ENCODE measurements at regions not wholly inside any gene's neighbourhood (a gene's known extent, or its start where the extent isn't known, plus 50 kb on each side); places are given as distances from the start of the nearest gene placed in this dataset.

DNA sequence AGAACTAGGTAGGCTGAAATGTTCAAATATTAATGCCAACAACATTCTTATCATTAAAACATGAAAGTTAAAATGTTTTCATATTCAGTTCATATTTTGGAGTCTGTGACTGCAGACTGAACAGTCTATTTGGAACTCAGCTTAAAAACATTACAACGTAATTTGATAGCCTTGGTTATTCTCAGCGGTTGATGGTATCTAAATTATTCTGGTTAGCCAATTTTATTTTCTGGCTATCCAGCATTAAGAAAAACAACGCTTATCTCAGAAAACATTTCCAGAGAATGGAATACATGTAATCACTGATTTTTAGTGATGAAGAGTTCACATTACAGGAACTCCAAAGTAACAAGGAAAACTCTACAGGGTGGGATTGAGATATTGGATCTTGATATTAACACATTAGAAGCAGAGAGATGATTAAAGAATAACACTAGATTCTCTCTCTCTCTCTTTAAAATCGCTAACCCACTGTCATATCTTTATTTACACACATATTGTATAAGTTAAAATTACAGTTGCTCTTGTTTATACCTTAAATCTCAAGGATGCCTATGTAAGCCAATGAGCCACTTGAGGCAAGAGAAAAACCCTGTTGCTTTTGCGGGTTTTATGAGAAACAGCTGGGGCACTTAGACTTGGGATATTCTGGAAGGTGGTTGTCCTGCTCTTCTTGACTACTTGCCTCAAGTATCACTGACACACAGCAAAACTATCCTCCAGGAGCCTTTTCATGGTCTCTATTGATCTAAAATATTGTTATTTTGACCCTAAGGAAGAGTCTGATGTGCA lies 84.9 kb downstream of the ICOS start:
- TF ChIP-seq, protein P1, sequence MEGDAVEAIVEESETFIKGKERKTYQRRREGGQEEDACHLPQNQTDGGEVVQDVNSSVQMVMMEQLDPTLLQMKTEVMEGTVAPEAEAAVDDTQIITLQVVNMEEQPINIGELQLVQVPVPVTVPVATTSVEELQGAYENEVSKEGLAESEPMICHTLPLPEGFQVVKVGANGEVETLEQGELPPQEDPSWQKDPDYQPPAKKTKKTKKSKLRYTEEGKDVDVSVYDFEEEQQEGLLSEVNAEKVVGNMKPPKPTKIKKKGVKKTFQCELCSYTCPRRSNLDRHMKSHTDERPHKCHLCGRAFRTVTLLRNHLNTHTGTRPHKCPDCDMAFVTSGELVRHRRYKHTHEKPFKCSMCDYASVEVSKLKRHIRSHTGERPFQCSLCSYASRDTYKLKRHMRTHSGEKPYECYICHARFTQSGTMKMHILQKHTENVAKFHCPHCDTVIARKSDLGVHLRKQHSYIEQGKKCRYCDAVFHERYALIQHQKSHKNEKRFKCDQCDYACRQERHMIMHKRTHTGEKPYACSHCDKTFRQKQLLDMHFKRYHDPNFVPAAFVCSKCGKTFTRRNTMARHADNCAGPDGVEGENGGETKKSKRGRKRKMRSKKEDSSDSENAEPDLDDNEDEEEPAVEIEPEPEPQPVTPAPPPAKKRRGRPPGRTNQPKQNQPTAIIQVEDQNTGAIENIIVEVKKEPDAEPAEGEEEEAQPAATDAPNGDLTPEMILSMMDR (IDR thresholded peaks at IDR 0.05; ENCODE audit: unreplicated experiment), result no peak
- no peak overlapping the region for H3K4me3 Mint-ChIP-seq (ENCODE audit: low read depth, unreplicated experiment)
- H3K4me1 Mint-ChIP-seq (ENCODE audit: low read depth, unreplicated experiment), result peaks cover 7% of the 10 kb centered on the region
- no TSS peak for BruUV-seq (replicated peaks)
- H3K27me3 Mint-ChIP-seq (ENCODE audit: unreplicated experiment), result peaks cover 43% of the 10 kb centered on the region
- H3K36me3 Mint-ChIP-seq (ENCODE audit: insufficient read depth, unreplicated experiment), result no peaks in the 10 kb centered on the region
- no peak for DNase-seq
- CTCF ChIA-PET, result no interaction called here
- H3K9me3 Mint-ChIP-seq (ENCODE audit: low read depth, unreplicated experiment), result peaks cover 2% of the 10 kb centered on the region
- intact Hi-C loops (cut with micrococcal nuclease; ENCODE audit: unreplicated experiment), result loop anchor here (10.0 kb wide), 2 partner anchors 123 to 233 kb away; no protein-coding TSS in a partner anchor
- no peak overlapping the region for H3K27ac Mint-ChIP-seq (ENCODE audit: unreplicated experiment)

DNA sequence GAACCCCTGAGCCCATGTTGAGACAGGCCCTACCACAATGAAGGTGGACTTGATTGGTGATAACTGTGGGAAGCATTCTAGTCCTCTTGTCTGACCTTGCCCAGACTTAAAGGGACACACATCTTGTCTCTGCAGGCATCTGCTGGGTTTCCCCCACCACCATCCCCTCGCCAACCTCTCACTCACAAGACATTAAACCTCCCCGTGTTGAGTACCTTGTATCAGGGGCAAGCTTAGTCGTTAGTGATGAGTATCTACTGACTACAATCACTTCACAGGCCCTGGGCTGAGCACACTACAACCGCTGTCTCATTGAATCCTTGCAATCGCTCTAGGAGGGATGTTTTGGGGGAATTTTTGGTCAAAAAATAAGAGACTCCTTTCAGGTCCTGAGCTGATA lies 86.0 kb downstream of the ICOS start:
- no peak for DNase-seq
- Mint-ChIP-seq H3K4me3 (ENCODE audit: low read depth, unreplicated experiment) (no peak overlapping the region), H3K36me3 (ENCODE audit: insufficient read depth, unreplicated experiment) (no peaks in the 10 kb centered on the region), H3K4me1 (ENCODE audit: low read depth, unreplicated experiment) (peaks cover 7% of the 10 kb centered on the region), H3K9me3 (ENCODE audit: low read depth, unreplicated experiment) (peaks cover 2% of the 10 kb centered on the region), H3K27me3 (ENCODE audit: unreplicated experiment) (peaks cover 34% of the 10 kb centered on the region), H3K27ac (ENCODE audit: unreplicated experiment) (no peak overlapping the region)
- CTCF ChIA-PET, result no interaction called here
- TF ChIP-seq, protein P1 (IDR thresholded peaks at IDR 0.05; ENCODE audit: unreplicated experiment), result no peak
- intact Hi-C loops (cut with micrococcal nuclease; ENCODE audit: unreplicated experiment), result loop anchor here (10.0 kb wide), 2 partner anchors 122 to 232 kb away; no protein-coding TSS in a partner anchor
- BruUV-seq (replicated peaks), result no TSS peak

DNA sequence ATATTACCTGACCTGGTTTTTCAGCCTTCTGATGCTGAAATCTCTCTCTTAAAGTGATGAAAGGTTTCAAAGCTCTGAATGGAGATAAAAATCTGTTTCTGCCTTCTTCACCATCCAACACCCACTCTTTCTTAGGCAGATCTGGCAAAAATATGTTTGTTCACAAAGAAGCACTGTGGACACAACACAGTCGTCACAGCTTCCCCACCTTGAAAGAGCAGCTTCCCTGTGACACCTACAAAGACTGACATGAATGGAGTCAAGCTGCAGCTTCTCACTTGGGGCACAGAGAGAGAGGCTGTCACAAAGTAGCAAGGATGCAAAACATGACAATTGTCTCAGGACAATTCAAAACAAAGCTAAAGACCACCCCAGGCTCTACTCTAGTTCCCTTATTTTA lies 86.5 kb downstream of the ICOS start:
- no peak overlapping the region for H3K4me3 Mint-ChIP-seq (ENCODE audit: low read depth, unreplicated experiment)
- DNase-seq, result no peak
- H3K27me3 Mint-ChIP-seq (ENCODE audit: unreplicated experiment), result peaks cover 29% of the 10 kb centered on the region
- CTCF ChIA-PET, result no interaction called here
- intact Hi-C loops (cut with micrococcal nuclease; ENCODE audit: unreplicated experiment), result loop anchor here (10.0 kb wide), 2 partner anchors 122 to 232 kb away; no protein-coding TSS in a partner anchor
- TF ChIP-seq, protein P1 (IDR thresholded peaks at IDR 0.05; ENCODE audit: unreplicated experiment), result no peak
- H3K36me3 Mint-ChIP-seq (ENCODE audit: insufficient read depth, unreplicated experiment), result no peaks in the 10 kb centered on the region
- BruUV-seq (replicated peaks), result no TSS peak
- H3K9me3 Mint-ChIP-seq (ENCODE audit: low read depth, unreplicated experiment), result no peaks in the 10 kb centered on the region
- peaks cover 7% of the 10 kb centered on the region for H3K4me1 Mint-ChIP-seq (ENCODE audit: low read depth, unreplicated experiment)
- no peak overlapping the region for H3K27ac Mint-ChIP-seq (ENCODE audit: unreplicated experiment)

DNA sequence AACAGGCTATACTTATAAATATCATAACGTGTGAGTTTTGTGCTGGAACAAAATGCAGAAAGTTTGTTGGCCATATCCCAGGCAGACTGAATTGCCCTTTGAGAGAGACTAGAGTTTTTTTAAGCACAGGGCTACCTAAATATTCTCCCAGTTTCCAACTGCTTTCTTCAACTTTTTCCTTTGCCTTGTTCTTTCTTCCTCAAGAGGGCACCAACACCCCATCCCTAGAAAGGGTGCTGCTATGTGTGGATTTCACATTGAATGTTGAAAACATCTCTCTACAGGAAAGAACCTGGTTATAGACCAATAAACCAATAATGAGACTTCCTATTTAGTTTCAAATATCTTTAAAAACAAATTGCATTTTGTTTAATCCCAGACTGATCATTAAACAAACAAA lies 87.9 kb downstream of the ICOS start:
- intact Hi-C loops (cut with micrococcal nuclease; ENCODE audit: unreplicated experiment), result loop anchor here (10.0 kb wide), 2 partner anchors 120 to 230 kb away; no protein-coding TSS in a partner anchor
- no peak overlapping the region for H3K27ac Mint-ChIP-seq (ENCODE audit: unreplicated experiment)
- peaks cover 17% of the 10 kb centered on the region for H3K27me3 Mint-ChIP-seq (ENCODE audit: unreplicated experiment)
- no peaks in the 10 kb centered on the region for H3K36me3 Mint-ChIP-seq (ENCODE audit: insufficient read depth, unreplicated experiment)
- H3K4me1 Mint-ChIP-seq (ENCODE audit: low read depth, unreplicated experiment), result peaks cover 3% of the 10 kb centered on the region
- no peaks in the 10 kb centered on the region for H3K9me3 Mint-ChIP-seq (ENCODE audit: low read depth, unreplicated experiment)
- TF ChIP-seq, protein P1 (IDR thresholded peaks at IDR 0.05; ENCODE audit: unreplicated experiment), result peak; percentile 24
- H3K4me3 Mint-ChIP-seq (ENCODE audit: low read depth, unreplicated experiment), result no peak overlapping the region
- DNase-seq, result peak; percentile 44
- BruUV-seq (replicated peaks), result no TSS peak
- CTCF ChIA-PET, result no interaction called here
